Transverse colon (tissue), 4 donors: ENCODE measurements at regions not wholly inside any gene's neighbourhood (a gene's known extent, or its start where the extent isn't known, plus 50 kb on each side); places are given as distances from the start of the nearest gene placed in this dataset.

Experiments used
- DNase-seq: peaks from one replicate; pipeline ENCODE4 v3.0.0-alpha.2; 2019
- H3K27ac ChIP-seq, 4 donors: fragments of 200-600 bp; sonication (generic); 2 replicates each; pipeline ENCODE4 v1.5.1; 2016 to 2018; ENCODE audit warnings: inconsistent platforms in 4 of 4
- H3K27me3 ChIP-seq: fragments of 200-600 bp; sonication (generic); 2 replicates; pipeline ENCODE4 v1.5.1; 2017; ENCODE audit warnings: inconsistent platforms
- H3K36me3 ChIP-seq, 4 donors: fragments of 200-600 bp; sonication (generic); 2 replicates each; pipeline ENCODE4 v1.5.1; 2017 to 2019; ENCODE audit warnings: inconsistent platforms in 4 of 4
- H3K4me1 ChIP-seq, 4 donors: fragments of 200-600 bp; sonication (generic); 2 replicates each; pipeline ENCODE4 v1.5.1; 2017 to 2020; ENCODE audit warnings: inconsistent platforms in 4 of 4
- H3K4me3 ChIP-seq, 4 donors: fragments of 200-600 bp; sonication (generic); 1 replicate in 1 of 4; 2 replicates in 3 of 4; pipeline versions ENCODE4 v1.5.1 to v1.6.1; 2017 to 2019; ENCODE audit warnings: inconsistent platforms in 4 of 4
- H3K9me3 ChIP-seq, 2 donors: fragments of 200-600 bp; sonication (generic); 2 replicates each; pipeline ENCODE4 v1.5.1; 2017 to 2019; ENCODE audit warnings: inconsistent platforms in 2 of 2
- EP300 ChIP-seq: sonication (generic); formaldehyde crosslinking; IDR thresholded peaks from one replicate; pipeline ENCODE4 v1.6.1; 2017; ENCODE audit warnings: antibody characterized with exemption, low read depth
- POLR2A ChIP-seq: fragments of 450-650 bp; IDR thresholded peaks from one replicate; pipeline ENCODE4 v1.6.1; 2016; ENCODE audit warnings: antibody characterized with exemption, mild to moderate bottlenecking, moderate library complexity
- POLR2AphosphoS5 ChIP-seq, 3 donors: sonication (generic); formaldehyde crosslinking; IDR thresholded peaks; one replicate each; pipeline ENCODE4 v1.6.1; 2016; ENCODE audit warnings: antibody characterized with exemption in 3 of 3
- WGBS, 2 donors: methylation state at CpG; one replicate each; pipeline ENCODE4 v1.1.5; 2018; ENCODE audit warnings: low coverage in 1 of 2; 5-methylcytosine and 5-hydroxymethylcytosine counted together
- in situ Hi-C, 4 donors: fragments of 200-750 bp; cut with MboI; loops; one replicate each; pipeline versions ENCODE4 v1.15.0 to v1.15.1; 2017; ENCODE audit warnings: low sequenced_read_pairs in 3 of 4, low pct_ligation_motif_present in 1 of 4, low pct_unique_long_range_greater_than_20kb in 1 of 4
- intact Hi-C: fragments of 100-400 bp; cut with DNase I; formaldehyde crosslinking; loops from one replicate; pipeline ENCODE4 v1.15.1; 2023; ENCODE audit warnings: low total_unique reads
- TF ChIP-seq, protein P1 (sequence below), 5 experiments: fragments of 200-600 bp in 3 of 5; fragments of 450-650 bp in 2 of 5; sonication (generic) in 3 of 5; IDR thresholded peaks; 1 replicate in 2 of 5; 2 replicates in 3 of 5; pipeline ENCODE4 v1.5.1; 2016 to 2017; ENCODE audit warnings: antibody characterized with exemption in 5 of 5, inconsistent platforms in 3 of 5, mild to moderate bottlenecking in 2 of 5, moderate library complexity in 1 of 5

DNA sequence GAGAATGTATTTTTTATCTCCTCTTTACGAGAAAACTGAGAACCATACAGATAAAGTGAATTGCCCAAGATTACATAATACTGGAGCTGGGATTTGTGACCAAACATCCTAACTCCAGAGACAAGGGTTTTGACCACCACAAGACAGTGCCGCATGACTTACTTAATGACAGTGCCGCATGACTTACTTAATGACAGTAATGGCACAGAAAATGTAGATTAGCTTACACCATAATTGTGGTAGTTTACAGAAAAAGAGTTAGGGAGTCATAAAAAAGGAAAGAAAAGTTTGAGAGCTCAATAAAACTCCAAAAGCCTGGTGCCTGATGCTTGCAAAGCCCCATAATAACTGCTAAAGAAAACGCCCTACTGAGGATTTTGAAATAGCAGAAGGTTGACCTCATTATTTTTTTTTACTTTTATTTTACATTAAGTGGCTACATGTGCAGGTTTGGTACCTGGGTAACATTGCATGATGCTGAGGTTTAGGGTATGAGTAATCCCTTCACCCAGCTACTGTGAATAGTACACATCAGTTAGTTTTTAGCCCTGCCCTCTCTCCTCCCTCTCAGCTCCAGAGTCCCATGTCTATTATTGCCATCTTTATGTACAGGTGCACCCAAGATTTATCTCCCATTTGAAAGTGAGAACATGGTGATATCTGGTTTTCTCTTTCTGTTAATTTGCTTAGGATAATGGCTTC lies 310.0 kb upstream of the UBE2E3 start:
- H3K9me3 ChIP-seq, result no peaks in the 10 kb centered on the region
- no peak overlapping the region for H3K4me3 ChIP-seq
- no peak overlapping the region for H3K27ac ChIP-seq
- DNase-seq, result no peak
- no peaks in the 10 kb centered on the region for H3K27me3 ChIP-seq
- WGBS, 2 donors, result 65 to 74% methylated on average over 2 to 4 of the region's 4 CpGs
- no peaks in the 10 kb centered on the region for H3K36me3 ChIP-seq
- intact Hi-C loops (no loop called here), in situ Hi-C loops (no loop called here)
- no peak for TF ChIP-seq POLR2AphosphoS5 (IDR thresholded peaks at IDR 0.05)
- TF ChIP-seq, protein P1, sequence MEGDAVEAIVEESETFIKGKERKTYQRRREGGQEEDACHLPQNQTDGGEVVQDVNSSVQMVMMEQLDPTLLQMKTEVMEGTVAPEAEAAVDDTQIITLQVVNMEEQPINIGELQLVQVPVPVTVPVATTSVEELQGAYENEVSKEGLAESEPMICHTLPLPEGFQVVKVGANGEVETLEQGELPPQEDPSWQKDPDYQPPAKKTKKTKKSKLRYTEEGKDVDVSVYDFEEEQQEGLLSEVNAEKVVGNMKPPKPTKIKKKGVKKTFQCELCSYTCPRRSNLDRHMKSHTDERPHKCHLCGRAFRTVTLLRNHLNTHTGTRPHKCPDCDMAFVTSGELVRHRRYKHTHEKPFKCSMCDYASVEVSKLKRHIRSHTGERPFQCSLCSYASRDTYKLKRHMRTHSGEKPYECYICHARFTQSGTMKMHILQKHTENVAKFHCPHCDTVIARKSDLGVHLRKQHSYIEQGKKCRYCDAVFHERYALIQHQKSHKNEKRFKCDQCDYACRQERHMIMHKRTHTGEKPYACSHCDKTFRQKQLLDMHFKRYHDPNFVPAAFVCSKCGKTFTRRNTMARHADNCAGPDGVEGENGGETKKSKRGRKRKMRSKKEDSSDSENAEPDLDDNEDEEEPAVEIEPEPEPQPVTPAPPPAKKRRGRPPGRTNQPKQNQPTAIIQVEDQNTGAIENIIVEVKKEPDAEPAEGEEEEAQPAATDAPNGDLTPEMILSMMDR (IDR thresholded peaks at IDR 0.05), result no peak
- TF ChIP-seq EP300, result no peak
- no peak for TF ChIP-seq POLR2A
- no peaks in the 10 kb centered on the region for H3K4me1 ChIP-seq

GRCh38 chr2:180669016-180669415 lies 311.4 kb upstream of the UBE2E3 start:
- Histone ChIP-seq H3K36me3 (no peaks in the 10 kb centered on the region), H3K27me3 (no peaks in the 10 kb centered on the region), H3K4me3 (no peak overlapping the region), H3K27ac (no peak overlapping the region), H3K9me3 (no peaks in the 10 kb centered on the region), H3K4me1 (no peaks in the 10 kb centered on the region)
- no peak for DNase-seq
- 42 to 62% methylated on average over 2 of the region's 2 CpGs for WGBS, 2 donors
- TF ChIP-seq, protein P1 (IDR thresholded peaks at IDR 0.05), result no peak
- TF ChIP-seq POLR2AphosphoS5 (IDR thresholded peaks at IDR 0.05), result no peak
- in situ Hi-C loops, result no loop called here
- intact Hi-C loops, result no loop called here

DNA sequence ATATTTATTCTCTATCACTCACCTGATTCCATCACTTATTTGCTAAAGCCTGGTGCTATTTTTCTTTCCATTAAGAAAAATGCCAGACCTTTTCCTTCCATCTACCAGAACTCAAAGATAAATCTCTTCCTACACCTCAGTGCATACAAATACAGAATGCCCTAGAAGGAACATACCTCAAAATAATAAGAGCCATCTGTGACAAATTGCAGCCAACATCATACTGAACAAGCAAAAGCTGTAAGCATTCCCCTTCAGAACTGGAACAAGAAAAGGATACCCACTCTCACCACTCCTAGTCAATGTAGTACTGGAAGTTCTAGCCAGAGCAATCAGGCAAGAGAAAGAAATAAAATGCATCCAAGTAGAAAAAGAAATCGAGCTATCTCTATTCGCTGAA lies 315.9 kb upstream of the UBE2E3 start:
- no peak overlapping the region for H3K27ac ChIP-seq
- in situ Hi-C loops, result no loop called here
- H3K9me3 ChIP-seq, result no peaks in the 10 kb centered on the region
- DNase-seq, result no peak
- H3K4me3 ChIP-seq, result no peak overlapping the region
- WGBS, 2 donors, result 91 to 100% methylated on average over 2 of the region's 2 CpGs
- intact Hi-C loops, result no loop called here
- H3K36me3 ChIP-seq, result no peaks in the 10 kb centered on the region
- no peak for TF ChIP-seq EP300
- TF ChIP-seq, protein P1 (IDR thresholded peaks at IDR 0.05), result no peak
- TF ChIP-seq POLR2A, result no peak
- no peak for TF ChIP-seq POLR2AphosphoS5 (IDR thresholded peaks at IDR 0.05)
- peaks cover 0 to 3% (median 0%) of the 10 kb centered on the region in 4 donors for H3K4me1 ChIP-seq
- H3K27me3 ChIP-seq, result no peaks in the 10 kb centered on the region

GRCh38 chr2:180662941-180663471 lies 317.4 kb upstream of the UBE2E3 start:
- DNase-seq, result no peak
- peaks cover 0 to 3% (median 0%) of the 10 kb centered on the region in 4 donors for H3K4me1 ChIP-seq
- H3K36me3 ChIP-seq, result no peaks in the 10 kb centered on the region
- intact Hi-C loops (no loop called here), in situ Hi-C loops (no loop called here)
- WGBS, 2 donors, result 44 to 59% methylated on average over 1 to 3 of the region's 3 CpGs
- TF ChIP-seq POLR2AphosphoS5 (IDR thresholded peaks at IDR 0.05) (no peak), EP300 (no peak), POLR2A (no peak)
- TF ChIP-seq, protein P1 (IDR thresholded peaks at IDR 0.05), result no peak
- no peak overlapping the region for H3K27ac ChIP-seq
- H3K27me3 ChIP-seq, result no peaks in the 10 kb centered on the region
- no peak overlapping the region for H3K4me3 ChIP-seq
- no peaks in the 10 kb centered on the region for H3K9me3 ChIP-seq
